Hematopoietic multipotent progenitor cell treated with erythropoietin and hydrocortisone succinate and interleukin-3 and kit ligand, for 8 days (in vitro differentiated cells): ENCODE measurements at regions not wholly inside any gene's neighbourhood (a gene's known extent, or its start where the extent isn't known, plus 50 kb on each side); places are given as distances from the start of the nearest gene placed in this dataset.
"Not testable (repeated sequence)": the region's sequence is repeated elsewhere in the genome, so short reads cannot be mapped to it uniquely, and the experiment has no call there.

Experiments used
- DNase-seq: peaks from one replicate; pipeline ENCODE4 v3.0.0-alpha.2; 2015

DNA sequence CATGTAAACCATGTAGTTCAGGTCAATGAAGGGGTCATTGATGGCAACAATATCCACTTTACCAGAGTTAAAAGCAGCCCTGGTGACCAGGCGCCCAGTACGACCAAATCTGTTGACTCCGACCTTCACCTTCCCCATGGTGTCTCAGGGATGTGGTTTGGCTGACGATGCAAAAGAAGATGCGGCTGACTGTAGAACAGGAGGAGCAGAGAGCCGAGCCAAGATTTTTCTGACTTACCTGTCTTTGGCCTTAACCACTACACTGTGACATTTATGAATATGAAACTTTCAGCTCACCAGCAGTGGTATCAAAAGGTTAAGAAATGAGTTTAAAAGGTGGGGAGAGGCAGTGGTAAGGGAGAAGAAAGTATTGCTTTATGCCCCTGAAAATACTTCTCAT, 309.8 kb downstream of the BCOR start:
- no peak for DNase-seq

DNA sequence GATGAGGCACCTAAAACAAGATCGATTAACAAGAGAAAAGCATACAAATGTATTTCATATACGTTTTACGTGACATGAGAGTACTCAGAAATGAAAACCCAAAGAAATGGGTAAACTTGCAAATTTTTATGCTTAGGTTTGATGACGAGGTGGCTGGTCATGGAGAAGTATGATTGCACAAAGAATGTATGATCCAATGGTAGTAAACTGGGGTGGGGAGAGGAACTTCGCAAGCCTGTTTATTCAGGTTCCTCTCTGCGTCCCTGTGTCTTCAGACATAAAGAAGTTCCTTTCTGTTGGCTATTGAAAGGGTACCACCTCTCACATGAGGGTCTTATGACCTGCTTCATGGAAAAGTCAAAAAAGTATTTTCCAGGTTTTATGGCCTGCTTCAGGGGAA, 309.2 kb downstream of the BCOR start:
- no peak for DNase-seq

DNA sequence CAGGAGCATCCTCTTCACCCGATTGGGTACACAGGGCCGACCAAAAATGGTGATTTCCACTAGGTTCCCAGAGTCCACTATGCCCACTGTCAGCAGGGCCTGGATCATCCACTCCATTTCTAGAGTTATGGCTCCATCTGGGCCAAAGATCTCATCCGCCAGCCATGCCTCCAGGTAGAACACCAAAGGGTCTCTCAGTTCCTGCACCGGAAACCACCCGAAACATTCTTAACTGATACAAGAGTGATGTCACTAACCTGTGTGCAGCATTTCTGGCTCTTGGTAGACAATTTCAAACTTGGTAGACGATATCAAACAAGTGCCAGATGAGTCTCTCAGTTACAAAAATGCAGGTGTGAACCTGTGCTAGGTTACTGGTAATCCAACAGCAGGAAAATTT, 306.1 kb downstream of the BCOR start:
- DNase-seq = no peak

DNA sequence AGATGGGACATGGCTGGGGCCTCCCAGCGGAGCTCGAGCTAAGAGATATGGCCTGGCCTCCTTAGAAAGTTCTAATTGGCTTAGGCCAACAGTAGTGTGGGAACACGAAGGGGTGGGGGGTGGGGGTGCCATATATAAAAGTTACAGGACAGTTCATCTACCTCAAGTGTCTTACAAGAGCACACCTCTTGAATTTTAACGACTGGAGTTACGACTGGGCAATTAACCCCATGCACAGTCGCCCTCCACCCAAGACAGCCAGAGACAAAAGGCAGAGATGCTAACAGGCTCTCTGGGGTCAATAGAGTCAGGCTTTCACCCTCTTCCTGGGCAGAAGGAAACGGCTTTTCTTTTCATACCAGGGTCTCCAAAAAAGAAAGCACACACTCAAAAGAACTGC, 302.2 kb downstream of the BCOR start:
- DNase-seq = no peak

DNA sequence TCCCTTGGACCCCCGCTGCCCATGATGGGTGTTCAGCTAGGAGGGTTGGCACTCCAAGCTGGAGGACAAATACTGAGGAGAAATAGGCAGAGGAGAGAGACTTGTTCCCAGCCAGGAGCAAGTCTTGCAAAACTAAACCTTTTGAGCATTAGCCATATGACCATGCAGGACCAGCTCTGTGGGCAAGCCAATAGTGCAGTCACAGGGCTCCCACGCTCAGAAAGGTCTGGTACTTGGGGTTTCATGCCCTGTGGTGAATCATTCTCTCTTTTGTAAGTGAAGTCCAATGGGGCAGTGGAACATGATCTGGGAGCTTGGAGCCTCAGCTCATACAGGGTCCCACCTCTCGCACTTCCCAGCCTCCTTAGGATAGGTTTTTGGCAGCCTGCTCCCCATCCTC, 300.9 kb downstream of the BCOR start:
- DNase-seq = no peak

DNA sequence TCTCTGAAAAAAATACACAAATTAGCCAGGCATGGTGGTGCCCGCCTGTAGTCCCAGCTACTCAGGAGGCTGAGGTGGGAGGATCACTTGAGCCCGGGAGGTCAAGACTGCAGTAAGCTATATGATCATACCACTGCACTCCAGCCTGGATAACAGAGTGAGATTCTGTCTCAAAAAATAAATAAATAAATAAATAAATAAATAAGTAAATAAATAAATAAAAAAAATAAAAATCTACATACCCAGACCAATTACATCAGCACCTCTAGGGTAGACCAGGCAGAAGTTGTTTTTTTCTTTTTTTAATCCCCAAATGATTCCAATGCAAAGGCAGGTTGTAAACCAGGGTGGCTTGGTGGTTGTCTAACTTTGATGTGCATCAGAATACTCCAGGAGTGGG, 299.3 kb downstream of the BCOR start:
- not testable (repeated sequence) for DNase-seq

DNA sequence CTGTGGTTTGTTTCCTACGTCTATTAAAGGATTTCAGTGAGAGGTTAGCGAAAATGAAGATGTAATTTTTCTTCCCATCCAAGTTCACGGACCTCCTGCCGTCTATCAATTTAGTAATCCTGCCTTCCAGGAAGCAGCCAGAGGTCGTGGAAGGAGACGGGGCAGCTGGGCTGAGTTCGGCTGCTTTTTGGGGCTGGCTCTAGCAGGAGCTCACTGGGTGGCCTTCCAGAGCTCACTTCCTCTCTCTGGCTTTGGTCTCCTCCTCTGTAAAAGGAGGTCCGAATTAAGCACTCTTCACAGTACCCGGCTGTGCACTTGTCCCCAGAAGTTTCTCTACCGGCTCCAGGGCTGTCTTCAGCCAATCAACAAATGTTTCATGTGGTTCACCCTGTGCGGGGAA, 295.4 kb downstream of the BCOR start:
- no peak for DNase-seq

DNA sequence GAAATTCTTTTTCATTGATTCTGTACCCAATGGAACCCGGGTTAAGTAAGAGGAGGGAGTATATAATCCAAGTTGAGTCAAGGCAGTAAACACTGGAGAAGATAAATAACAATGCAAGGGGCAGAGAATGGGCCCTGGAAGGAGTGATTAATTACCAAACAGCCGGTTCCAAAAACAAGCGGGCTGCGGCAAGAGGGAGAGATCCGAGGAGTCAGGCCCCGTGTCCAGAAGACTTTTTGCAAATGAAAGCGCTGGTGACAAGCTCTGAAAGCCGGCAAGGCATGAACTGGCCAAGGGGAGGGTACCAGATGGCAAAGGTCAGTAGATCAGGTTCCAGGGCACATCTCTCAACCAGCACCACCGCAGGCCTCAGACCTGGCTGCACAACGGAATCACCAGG, 294.9 kb downstream of the BCOR start:
- DNase-seq = no peak

DNA sequence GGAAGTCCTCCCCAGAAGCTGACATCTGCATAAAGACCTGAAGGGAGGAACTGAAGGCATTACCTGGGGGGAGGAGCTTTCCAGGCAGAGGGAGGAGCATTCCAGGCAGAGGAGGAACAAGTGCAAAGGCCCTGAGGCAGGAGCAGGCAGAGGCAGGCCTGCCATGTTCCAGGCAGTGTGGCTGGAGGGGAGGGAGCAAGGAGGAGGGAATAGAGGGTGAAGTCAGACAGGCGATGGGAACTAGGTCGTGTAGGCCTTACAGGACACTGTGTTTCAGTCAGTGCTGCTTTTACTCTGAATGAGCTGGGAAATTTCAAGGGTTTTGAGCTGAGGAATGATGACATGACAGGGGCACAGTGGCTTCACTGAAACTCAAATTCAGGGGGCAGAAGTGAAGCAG, 292.7 kb downstream of the BCOR start:
- no peak for DNase-seq

DNA sequence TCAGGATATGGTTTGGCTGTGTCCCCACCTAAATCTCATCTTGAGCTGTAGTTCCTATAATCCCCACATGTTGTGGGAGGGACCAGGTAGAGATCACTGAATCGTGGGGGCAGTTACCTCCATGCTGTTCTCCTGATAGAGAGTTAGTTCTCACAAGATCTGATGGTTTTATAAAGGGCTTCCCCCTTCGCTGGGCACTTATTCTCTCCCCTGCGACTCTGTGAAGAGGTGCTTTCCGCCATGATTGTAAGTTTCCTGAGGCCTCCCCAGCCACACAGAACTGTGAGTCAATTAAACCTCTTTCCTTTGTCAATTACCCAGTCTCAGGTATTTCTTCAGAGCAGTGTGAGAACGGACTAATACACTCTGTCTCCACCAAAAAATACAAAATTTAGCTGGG, 291.9 kb downstream of the BCOR start:
- DNase-seq = no peak

DNA sequence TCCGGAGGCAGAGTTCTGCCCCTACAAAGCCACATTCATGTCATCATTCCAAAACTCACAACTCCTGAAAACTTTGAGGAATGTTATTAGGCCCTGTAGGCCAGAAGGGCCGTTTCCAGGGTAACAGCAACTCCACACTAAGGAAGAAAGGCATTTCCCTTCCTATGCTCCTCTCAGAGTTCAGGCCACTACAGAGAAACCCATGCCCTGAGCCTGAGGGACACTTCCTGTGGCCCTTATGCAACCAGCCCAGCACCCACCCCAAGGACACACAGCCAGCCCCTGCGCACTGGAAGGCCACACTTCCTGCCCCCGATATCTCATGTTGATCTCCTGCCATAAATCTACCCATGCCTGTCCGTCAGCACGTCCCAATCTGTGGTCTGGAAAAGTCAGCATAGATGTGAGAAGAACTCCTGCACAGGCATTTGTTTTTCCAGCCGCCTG, 289.3 kb downstream of the BCOR start:
- DNase-seq = no peak

DNA sequence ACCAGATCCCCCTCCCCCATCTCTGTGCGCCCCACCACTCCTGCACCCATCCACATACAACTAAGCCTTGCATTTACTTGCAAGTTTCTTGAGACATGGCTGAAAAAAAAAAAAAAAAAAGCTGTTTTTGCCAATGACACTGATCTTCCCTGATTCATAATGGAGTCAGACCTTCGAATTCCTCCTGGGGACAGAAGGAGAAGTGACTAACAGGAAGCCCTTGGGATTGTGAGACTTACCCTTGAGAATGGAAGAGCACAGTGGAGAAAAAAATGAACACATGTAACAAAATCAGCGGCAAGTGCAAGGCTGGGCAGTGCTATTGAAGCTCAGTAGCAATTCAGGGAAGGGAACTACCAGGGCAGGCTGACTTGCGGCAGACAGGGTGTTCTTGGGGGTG, 288.4 kb downstream of the BCOR start:
- DNase-seq = no peak

DNA sequence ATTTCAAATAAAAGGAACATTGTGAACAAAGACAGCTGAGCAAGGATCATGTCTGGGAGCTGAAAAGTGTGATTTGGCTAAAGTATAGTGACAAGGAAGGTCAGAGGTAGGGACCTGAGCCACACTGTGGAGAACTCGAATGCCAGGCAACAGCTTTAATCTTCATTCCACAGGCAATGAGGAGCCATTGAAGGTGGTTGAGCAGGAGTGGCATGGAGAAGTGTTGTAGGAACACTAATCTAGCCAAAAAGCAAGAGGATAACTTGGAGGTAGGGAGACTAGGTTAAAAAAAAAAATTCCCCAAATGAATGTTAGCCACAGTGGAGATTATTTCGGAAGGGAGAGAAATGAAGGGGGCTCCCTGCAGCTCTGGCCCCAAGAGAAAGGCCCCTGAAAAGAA, 286.9 kb downstream of the BCOR start:
- DNase-seq = no peak

DNA sequence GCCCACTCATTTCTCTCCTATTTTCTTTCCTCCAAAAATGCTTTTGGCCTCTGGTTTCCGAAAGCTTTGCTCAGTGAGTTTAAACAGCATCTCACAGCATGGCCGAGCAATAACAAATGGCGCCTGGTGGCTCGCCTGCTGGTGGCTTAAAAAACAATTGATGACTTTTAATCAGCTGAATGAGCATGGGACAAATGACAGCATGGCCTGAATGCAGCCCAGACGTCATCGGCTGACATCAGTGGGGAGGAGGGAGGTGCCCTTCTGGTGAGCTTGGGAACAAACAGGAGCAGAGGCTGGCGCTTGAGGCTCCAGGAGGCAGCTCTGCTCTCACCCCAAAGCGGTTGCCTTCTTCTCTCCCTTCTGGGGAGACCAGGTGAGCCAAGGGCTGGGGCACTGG, 286.4 kb downstream of the BCOR start:
- DNase-seq = no peak

DNA sequence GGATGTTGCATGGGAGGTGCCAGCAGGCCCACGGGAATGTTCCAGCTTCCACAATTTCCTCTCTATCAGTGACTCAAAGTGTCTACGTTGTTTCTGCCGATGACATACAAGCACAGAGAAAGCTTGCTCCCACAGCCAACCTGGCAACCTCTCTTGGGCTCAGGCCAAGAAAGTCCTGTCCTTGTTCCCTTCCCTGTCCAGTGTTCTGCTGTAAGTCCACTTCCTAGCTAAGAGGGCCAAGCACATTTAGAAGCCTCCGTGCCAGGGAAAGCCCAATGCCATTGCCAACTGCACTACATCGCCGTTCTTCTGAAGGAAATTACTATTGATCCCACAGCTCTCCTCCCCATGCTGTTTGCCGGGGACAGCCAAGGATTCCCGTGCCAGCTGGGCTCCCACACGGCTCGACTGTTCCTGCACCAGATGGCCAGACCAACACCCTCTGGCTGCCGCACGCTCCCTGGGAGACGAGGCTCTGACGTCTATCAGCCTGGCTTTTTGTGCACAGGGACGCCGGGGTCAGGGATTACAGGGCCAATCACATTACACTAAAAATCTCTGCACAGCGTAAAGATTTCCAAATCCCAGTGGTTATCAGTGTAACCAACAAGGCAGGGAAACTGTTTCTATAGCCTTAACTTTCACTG, 284.0 kb downstream of the BCOR start:
- no peak for DNase-seq

DNA sequence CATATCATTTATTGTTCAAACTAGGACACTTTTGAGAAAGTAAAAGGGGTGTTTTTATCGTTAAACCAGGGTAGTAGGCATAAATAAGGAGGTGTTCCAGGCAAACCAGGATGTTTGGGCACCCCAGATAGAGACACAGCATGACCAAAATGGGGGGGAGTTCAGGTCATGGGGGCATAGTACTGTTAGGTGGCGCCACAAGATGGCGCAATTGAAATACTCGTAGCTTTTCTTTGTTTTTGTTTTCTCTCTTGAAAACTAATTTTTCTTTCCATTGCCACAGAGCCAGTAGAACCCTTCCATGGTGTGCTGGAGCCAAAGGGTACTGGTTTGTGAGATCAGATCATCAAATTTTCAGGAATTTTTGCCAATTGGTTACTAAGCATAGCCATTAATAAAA, 283.4 kb downstream of the BCOR start:
- peak; percentile 52 for DNase-seq

DNA sequence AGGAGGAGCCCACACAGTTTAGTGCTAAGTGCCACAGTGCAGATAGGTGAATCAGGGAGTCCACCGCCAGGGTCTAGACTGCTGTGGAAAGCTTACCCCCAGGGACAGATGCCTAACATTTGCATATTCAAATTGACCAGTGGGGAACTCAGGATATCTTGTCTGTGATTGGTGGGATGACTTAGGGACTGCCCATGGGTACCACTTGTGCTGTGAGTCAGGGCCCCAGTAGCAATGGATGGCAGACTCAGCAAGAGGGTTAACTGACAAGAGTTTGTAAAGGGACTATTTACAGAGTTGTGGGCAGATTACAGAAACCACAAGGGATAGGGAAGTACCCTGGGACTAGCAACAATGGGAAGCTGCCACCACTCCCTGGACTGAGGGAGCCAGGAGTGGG, 282.1 kb downstream of the BCOR start:
- peak; percentile 9 for DNase-seq

DNA sequence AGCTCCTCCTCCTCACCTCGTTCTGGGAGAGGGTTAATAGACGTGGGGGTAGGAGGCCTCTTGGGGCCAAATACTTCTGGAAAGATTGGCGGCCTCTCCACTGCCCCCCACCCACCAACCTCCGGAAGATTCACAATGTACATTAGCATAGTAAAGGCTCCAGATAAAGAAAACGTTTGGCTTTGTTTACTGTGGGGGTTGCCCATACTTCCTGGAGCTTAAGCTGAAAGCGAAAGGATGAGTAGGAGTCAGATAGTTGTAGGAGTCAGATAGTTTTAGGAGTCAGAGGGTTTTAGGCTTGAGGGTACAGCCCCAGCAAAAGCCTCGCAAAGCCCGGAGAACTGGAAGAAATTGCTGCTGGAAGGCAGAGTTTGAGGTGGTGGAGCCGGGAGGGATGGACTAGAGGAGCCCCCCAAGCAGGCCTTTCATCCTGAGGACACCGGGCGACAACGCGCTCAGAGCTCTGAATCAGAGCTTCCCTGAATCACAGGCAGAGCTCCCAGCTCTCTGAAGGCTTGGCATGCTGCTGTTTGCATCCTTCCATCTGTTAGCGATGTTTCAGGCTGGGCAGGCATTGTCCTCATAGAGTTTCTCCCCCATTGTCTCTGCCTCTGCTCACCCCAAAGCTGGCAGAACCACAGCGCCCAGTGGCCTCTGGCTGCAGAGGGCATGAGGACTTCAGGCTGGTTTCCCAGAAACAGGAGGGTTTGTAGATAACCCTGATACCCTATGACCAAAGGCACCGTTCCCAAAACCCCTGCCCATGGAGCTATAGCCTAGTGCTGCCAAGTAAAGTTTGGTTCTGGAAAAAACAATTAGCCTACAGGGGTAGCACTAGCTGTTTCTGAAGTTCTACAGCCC, 280.7 kb downstream of the BCOR start:
- no peak for DNase-seq

DNA sequence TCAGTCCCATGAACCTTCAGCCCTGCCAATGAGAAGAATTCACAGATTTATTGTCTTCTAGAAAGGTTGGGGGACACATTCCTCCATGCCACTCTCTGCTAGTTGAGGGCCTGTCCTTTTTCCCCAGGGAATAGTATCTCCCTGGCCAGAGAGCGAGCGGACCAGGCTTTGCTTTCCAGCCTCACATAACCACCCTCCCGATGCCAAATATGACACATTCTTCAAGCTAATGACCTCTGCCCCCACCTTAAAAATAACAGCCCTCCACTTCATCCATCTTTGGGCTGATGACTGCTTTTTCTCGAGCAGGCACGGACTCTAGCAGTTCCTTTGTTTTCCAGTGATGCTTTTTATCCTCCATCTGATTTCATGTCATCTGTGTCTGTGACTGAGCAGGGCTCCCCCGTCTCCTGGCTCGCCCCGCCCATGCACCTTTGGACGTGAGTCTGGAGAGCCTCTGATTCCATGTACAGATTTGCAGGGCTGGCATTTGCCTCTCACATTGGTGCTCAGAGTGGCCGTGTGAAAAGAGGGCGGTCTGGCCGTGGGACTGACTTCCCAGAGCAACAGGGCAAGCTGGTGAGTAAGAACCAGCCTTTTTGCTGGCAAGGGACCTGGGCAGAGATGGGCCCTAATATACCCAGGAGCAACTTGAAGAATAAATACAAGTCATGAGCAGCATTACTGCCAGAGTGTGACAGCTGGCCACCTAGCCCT, 279.8 kb downstream of the BCOR start:
- DNase-seq = no peak

DNA sequence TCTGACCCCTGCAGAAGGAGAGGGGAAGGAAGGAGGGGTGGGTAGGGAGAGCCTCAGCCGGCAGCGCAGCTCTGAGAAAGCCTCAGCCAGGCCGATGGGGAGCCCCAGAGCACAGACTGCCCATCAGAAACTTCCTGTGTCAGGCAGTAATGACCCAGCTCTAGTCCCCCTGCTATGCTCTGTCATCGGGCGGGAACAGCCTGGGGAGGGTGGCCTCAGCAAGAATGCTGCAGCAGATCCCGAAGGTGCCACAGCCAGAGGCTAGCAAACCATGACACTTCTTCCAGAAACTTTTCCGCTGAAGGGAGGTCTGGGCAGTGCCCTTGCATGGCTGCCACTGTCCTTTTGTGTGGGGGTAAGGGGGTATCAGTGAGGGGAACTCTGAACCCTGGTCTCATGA, 279.0 kb downstream of the BCOR start:
- DNase-seq = no peak

DNA sequence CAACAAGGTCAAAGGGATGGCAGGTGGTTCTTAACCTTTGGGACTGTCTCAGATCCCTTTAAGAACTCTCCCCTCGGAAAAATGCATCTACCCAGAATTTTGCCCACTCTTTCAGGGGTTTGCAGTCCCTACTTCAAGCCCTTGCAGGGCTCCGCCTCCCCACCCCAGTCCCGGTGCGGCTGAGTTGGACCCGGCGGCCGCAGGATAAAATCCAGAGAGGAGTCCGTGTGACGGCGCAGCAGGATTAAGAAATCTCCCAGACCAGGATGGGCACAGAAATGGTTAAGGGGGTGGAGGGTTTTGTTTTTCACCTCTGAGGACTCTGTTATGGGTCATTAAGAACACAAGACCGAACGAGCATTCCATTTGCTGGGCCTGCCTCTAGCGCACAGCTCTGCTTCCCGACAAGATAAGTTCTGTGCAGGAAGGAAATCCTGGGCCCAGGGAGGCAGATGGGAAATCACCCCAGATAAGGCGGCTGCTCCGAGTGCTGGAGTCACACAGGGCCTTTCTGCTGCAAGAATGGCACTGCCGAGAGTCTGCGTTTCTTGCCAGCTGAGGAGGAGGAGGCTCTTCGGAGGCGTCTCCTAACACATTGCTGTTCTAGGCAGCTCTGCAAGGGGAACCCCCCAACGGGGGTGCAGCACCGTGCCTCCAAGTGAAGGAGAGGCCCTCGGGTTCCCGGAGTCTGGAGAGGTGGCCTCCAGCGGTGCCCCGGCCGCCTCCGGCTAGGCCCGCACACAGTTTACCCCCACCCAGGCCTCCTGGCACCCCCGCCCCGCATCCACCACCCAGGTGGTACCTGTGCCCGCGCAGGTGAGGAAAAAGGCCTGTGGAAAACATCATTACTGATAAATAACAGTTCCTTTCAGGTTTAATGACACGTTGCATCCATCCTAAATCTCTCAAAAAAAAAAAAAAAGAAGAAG, 277.6 kb downstream of the BCOR start:
- DNase-seq = no peak

DNA sequence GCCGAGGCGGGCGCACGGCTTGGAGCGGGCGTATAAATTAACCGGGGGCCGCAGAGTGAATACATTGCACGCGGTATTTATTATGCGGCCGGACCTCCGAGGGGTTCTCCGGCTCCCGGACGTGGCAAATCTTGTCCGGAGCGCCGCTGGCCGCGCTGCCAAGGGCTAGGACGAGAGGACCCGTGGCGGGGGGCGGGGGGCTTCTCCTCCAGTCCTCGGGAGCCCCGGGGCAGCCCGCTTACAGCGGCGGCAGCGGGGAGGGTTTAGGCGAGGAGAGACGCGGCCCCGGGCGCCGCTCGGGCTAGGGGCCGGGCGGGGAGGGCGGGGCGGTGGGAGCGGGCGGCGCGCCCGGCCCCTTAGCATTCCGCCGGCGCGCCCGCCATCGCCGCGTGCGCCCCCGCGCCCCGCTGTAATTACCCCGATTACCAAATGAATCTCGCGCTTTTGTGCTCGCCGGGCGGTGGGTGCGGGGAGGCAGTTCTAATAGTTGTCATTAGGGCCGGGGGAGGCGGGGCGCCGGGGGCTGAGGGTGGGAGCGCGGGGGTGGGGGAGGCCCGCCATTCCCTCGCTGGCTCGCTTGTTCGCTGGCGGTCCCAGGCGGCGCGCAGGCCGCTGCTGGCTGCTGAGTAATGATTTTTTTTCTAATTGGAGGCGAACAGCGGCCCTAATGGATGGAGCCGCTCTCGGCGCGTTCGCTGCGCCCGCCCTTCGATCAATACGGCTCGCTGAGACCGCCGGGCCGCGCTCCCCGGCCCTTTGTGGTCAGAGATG, 276.6 kb downstream of the BCOR start:
- DNase-seq = no peak
